Colon (tissue), 2 donors: ENCODE measurements at regions not wholly inside any gene's neighbourhood (a gene's known extent, or its start where the extent isn't known, plus 50 kb on each side); places are given as distances from the start of the nearest gene placed in this dataset.
"Not testable (repeated sequence)": the region's sequence is repeated elsewhere in the genome, so short reads cannot be mapped to it uniquely, and the experiment has no call there.

ENCODE experiments used
- FAIRE-seq: peaks from 2 replicates; lab custom pipeline; 2012; peaks lifted over from hg19 to GRCh38; lab: Jason Lieb, UNC
- donor health status: control.
- donor health status: control.

GRCh38 chr18:60015826-60016225 lies 116.0 kb downstream of the PMAIP1 start:
- not testable (repeated sequence) for FAIRE-seq

GRCh38 chr18:60013148-60013547 lies 113.4 kb downstream of the PMAIP1 start:
- not testable (repeated sequence) for FAIRE-seq

- FAIRE-seq, result no peak
Observed at GRCh38 chr18:60010984-60011383, 111.2 kb downstream of the PMAIP1 start.

GRCh38 chr18:60010513-60010912 lies 110.7 kb downstream of the PMAIP1 start:
- FAIRE-seq, result no peak

GRCh38 chr18:60007661-60008060 lies 107.9 kb downstream of the PMAIP1 start:
- FAIRE-seq, result no peak

GRCh38 chr18:60003610-60004185 lies 103.9 kb downstream of the PMAIP1 start:
- FAIRE-seq, result no peak

GRCh38 chr18:59996370-59996966 lies 96.7 kb downstream of the PMAIP1 start:
- FAIRE-seq, result no peak

GRCh38 chr18:59994357-59994756 lies 94.6 kb downstream of the PMAIP1 start:
- FAIRE-seq, result no peak

- no peak for FAIRE-seq
Observed at GRCh38 chr18:59993560-59993959, 93.8 kb downstream of the PMAIP1 start.

- no peak for FAIRE-seq
Observed at GRCh38 chr18:59990121-59990823, 90.5 kb downstream of the PMAIP1 start.

GRCh38 chr18:59988098-59988706 lies 88.4 kb downstream of the PMAIP1 start:
- peak; percentile 90 for FAIRE-seq

- FAIRE-seq, result no peak
Observed at GRCh38 chr18:59987102-59987501, 87.3 kb downstream of the PMAIP1 start.

GRCh38 chr18:59986139-59986538 lies 86.3 kb downstream of the PMAIP1 start:
- no peak for FAIRE-seq

GRCh38 chr18:59985289-59985688 lies 85.5 kb downstream of the PMAIP1 start:
- FAIRE-seq, result no peak

GRCh38 chr18:59983506-59983905 lies 83.7 kb downstream of the PMAIP1 start:
- FAIRE-seq, result no peak

GRCh38 chr18:59980188-59980637 lies 80.4 kb downstream of the PMAIP1 start:
- no peak for FAIRE-seq

GRCh38 chr18:59971871-59972428 lies 72.2 kb downstream of the PMAIP1 start:
- FAIRE-seq, result no peak

- peak; percentile 31 for FAIRE-seq
Observed at GRCh38 chr18:59971144-59971543, 71.3 kb downstream of the PMAIP1 start.

- not testable (repeated sequence) for FAIRE-seq
Observed at GRCh38 chr18:59969477-59970028, 69.8 kb downstream of the PMAIP1 start.

- FAIRE-seq, result no peak
Observed at GRCh38 chr18:59968583-59968982, 68.8 kb downstream of the PMAIP1 start.

- FAIRE-seq, result no peak
Observed at GRCh38 chr18:59967878-59968277, 68.1 kb downstream of the PMAIP1 start.

- no peak for FAIRE-seq
Observed at GRCh38 chr18:59966913-59967312, 67.1 kb downstream of the PMAIP1 start.
